Suppressor macrophage (primary cell): ENCODE measurements at regions not wholly inside any gene's neighbourhood (a gene's known extent, or its start where the extent isn't known, plus 50 kb on each side); places are given as distances from the start of the nearest gene placed in this dataset.

ENCODE experiments used
- DNase-seq, 4 experiments: peaks; one replicate each; pipeline ENCODE4 v3.0.0-alpha.2; 2020 to 2022

- no peak for DNase-seq
Observed at GRCh38 chr10:131425752-131426533, 114.4 kb upstream of the TCERG1L start.

GRCh38 chr10:131426534-131426898 lies 115.0 kb upstream of the TCERG1L start:
- no peak for DNase-seq

GRCh38 chr10:131427281-131427680 lies 115.8 kb upstream of the TCERG1L start:
- DNase-seq: no peak

- DNase-seq: no peak
Observed at GRCh38 chr10:131427901-131428300, 116.4 kb upstream of the TCERG1L start.

GRCh38 chr10:131429141-131429540 lies 117.6 kb upstream of the TCERG1L start:
- DNase-seq: no peak

- DNase-seq: no peak
Observed at GRCh38 chr10:131429942-131430341, 118.4 kb upstream of the TCERG1L start.

- no peak for DNase-seq
Observed at GRCh38 chr10:131430716-131431412, 119.3 kb upstream of the TCERG1L start.

GRCh38 chr10:131431533-131431932 lies 120.0 kb upstream of the TCERG1L start:
- no peak for DNase-seq

GRCh38 chr10:131431978-131432690 lies 120.6 kb upstream of the TCERG1L start:
- DNase-seq: no peak

- DNase-seq: no peak
Observed at GRCh38 chr10:131433568-131433967, 122.0 kb upstream of the TCERG1L start.

GRCh38 chr10:131435232-131435631 lies 123.7 kb upstream of the TCERG1L start:
- DNase-seq: no peak

GRCh38 chr10:131435760-131436457 lies 124.4 kb upstream of the TCERG1L start:
- DNase-seq: no peak

- DNase-seq: no peak
Observed at GRCh38 chr10:131436458-131436857, 124.9 kb upstream of the TCERG1L start.

- no peak for DNase-seq
Observed at GRCh38 chr10:131437556-131438475, 126.3 kb upstream of the TCERG1L start.

GRCh38 chr10:131438665-131439064 lies 127.1 kb upstream of the TCERG1L start:
- no peak for DNase-seq

GRCh38 chr10:131439705-131440104 lies 128.2 kb upstream of the TCERG1L start:
- no peak for DNase-seq

GRCh38 chr10:131440405-131441360 lies 129.2 kb upstream of the TCERG1L start:
- no peak for DNase-seq

- DNase-seq: no peak
Observed at GRCh38 chr10:131442271-131442670, 130.8 kb upstream of the TCERG1L start.

- no peak for DNase-seq
Observed at GRCh38 chr10:131444286-131444685, 132.8 kb upstream of the TCERG1L start.

GRCh38 chr10:131444862-131445461 lies 133.4 kb upstream of the TCERG1L start:
- no peak for DNase-seq
